ENCODE measurements at regions not wholly inside any gene's neighbourhood (a gene's known extent, or its start where the extent isn't known, plus 50 kb on each side); places are given as distances from the start of the nearest gene placed in this dataset.
A peak's percentile ranks its signal among the peaks of the same experiment; 100 is the strongest.

DNA sequence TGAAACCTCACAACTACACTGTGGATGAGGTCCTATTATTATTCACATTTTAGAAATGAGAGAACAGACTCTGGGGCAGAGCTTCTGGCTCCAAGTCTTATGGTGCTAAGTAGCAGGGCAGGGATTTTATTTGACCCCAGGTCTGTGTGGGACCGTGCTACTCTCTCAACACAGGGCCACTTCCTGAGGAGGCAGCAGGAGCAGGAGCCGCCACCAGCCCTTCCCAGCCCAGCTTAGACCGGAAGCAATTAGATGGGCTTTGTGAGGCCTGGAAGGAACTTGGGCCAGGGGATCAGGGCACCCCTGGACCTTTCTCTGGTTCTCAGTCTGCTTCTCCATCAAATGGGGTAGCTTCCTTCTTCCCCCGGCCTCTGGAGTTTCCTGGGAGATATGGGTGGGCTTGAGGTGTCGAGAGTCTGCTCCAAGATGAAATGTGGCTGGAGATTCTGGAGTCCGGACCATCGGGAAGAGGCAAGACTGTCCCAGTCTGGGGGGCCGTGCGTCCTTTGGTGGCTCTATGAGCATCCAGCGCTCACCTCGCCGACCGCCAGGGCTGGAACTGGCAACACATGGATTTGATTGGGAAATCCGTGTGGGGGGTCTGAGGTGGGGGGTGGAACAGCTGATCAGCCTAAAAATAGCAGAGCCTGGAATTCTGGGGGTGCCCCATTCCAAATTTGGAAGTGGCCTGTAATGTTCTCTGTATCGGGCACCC is 136.8 kb downstream of the FOXD2 start:
- no peak for DNase-seq (ENCODE audit: low read depth)

DNA sequence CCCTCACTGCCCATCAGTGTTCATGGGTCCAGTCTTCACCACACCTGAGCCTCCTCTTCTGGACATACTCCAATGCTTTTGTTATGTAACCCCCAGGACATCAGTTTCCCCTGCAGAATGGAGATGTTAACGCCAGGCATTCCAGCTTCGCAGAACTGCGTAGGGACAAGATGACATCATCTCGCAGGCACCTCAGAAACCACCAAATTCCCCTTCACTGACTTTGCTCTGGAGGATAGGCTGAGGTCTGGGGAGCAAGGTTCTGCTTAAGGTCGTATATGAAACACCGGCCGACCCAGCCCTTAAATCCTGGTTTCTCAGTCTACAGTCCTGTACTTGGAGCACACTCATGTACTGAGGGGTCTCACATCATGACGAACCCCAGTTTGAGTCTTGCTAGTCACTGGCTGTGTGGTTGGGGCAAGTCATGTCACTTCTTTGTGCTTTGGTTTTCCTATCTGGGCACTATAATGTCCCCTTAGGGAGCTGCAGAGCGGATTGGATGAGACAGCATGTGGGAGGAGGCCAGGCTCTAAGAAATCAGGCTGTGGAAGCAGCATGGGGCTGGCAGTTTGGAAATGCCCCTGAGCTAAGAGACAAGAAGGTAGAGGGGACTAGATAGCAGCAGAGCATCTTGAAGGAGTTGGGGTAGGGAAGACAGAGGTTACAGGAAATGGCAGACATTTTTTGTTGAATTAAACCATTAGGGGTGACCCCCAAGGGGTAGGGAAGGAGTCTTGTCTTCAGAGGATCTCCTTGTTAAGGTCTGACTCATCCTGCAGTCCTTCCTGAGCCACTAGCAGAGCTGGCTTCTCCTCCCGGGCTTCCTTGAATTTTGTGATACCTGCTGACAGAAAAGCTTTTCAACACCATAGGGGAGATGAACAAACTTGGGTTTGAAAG is 138.3 kb downstream of the FOXD2 start:
- peak; percentile 86 for DNase-seq (ENCODE audit: low read depth)

DNA sequence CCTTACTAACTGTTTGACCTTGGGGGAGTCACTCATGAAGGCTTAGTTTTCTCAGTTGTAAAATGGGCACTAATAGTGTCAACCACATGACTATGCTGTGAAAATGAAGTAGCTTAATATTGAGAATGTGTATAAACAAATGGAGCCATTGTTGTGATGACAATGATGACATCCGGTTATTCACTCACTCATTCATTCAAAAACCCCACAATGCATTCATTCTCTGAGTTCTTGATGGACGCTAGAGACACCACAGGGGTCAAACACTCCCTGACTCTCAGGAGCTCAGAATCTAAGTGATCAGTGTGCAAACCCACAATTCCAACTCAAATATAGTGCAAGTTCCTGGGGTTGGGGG is 138.9 kb downstream of the FOXD2 start:
- no peak for DNase-seq (ENCODE audit: low read depth)

DNA sequence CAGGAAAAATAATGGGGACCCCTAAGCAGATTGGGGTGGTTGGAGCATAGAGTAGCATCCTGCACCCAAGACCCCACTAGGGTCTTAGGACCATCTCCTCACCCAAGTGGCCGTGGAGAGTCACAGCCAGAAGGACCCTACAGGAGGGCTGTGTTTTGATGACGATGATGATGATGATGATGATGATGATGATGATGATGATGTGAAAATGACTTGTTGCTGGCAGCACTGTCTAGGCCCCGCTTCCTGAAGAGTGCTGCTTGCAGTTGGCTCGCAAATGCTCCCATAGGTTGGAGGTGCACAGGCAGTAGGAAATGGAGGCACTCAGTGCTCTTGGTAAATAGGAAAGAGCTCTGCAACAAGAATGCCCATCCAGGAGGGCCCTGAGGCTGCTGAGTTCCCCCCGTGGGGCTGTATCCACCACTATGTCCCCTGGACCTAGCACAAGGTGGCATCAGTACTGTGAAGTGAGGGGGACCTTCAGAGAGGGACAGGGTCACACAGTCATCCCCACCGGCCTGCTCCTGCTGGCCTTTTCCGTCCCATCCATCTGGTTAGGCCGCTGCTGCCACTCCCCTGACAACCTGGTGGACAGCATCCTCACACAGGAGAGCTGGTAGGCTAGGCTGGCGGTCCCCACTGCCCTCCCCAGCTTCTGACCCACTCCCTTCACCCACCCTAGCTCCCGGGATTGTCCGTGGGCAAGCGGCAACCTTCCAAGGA is 139.6 kb downstream of the FOXD2 start:
- DNase-seq (ENCODE audit: low read depth): no peak

DNA sequence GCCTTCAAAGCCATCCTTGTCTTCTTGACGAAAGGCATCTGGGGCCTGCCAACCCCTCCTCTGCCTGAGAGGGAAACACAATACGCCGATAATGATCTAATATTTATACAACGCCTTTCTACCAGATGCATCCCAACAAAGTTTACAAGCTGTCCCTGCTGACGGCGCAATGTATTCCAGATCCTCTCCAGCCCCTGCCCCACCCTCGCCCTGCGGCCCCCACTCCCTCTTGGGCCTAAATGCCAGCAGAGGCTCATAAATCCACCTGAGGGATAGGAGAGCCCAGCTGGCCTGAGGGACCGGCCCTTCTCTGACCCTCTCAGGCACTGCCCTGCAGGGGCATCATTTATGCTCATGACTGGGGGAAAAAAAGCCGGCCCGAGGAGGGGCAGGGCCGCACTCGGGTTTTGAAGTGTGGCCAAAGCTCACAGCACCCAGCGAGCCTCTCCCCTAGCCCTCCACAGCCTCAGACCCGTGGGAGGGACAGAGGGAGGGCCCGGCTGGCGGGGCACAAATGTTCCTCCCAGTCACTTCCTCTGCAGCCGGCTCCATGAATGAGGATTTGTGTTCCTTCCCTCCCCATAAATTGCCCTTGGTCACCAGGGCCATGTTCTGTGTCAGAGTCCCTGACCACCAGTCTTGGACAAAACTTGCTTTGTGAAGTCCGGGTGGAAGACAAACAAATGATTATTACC is 140.3 kb downstream of the FOXD2 start:
- peak; percentile 14 for DNase-seq (ENCODE audit: low read depth)

DNA sequence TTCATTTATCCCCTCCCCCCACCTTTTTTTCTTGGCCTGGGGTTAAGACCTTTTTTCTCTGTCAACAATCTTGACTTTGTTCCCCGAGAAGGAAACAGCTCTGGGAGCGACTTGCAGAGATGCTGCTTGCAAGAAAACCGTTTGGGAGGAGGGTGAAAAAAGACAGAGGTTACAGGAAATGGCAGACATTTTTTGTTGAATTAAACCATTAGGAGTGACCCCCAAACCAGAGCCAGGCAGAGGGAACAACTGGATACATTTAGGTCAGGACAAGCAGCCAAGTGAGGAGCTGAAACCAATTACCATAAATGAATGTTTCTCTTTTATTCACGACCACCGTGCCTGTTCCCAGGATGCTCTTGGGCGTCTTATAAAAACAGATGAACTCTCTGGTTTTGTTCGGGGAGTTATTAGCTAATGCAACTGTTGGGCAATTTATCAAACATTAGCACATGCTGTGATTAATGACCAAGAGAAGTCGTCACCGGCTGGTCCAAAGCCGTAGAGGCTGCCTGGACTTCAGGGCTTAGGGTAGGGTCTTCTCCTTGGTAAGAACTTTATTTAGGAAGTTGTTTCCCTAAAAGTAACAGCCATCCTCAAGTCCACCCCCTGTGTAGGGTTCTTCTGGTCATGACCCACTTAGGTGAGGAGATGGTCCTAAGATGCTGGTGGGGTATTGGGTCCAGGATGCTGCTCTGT is 141.0 kb downstream of the FOXD2 start:
- DNase-seq (ENCODE audit: low read depth): peak; percentile 40

DNA sequence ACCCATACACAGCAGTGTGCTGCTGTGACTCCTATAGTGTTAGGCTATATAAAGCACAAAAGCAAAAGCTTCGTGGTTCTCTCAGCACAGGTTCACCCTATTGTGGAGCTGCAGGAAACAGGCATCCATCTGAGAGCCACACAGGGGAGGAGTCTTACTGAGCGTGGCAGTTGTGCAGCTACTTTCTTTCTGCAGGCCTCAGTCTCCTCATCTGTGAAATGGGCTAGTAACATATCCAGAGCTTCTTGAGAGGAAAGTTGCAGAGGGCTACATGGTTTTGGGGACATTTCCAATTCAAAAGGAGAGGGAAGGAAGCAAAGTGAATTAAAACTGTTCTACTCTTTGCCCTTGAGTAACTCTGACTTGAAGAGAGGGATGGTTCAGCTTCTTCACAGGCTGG is 142.0 kb downstream of the FOXD2 start:
- no peak for DNase-seq (ENCODE audit: low read depth)

DNA sequence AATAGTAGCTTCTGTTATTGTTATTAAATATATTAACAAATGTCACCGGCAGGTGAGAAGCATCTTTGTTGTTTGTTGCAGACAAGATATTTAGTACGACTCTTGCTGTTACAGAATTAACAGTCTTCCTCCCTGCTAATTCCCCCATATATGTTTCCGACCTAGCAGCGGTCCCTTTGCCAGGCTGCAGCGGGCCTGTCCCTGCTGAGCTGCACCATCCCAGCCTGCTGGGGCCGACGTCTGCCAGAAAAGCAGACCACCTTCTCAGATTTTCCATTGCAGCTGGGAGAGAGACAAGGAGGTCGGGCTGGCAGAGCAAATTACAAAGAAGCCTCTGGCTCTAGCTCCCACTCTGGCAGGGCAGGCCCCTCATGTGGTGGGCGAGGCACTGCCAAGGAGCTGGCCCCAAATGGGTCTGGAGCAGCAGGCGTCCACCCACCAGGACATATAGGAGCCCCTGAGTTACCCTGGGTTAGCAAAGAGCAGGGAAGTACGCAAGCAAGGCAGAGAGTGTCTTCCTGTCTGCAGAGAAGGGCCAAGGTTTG is 142.7 kb downstream of the FOXD2 start:
- DNase-seq (ENCODE audit: low read depth): no peak

DNA sequence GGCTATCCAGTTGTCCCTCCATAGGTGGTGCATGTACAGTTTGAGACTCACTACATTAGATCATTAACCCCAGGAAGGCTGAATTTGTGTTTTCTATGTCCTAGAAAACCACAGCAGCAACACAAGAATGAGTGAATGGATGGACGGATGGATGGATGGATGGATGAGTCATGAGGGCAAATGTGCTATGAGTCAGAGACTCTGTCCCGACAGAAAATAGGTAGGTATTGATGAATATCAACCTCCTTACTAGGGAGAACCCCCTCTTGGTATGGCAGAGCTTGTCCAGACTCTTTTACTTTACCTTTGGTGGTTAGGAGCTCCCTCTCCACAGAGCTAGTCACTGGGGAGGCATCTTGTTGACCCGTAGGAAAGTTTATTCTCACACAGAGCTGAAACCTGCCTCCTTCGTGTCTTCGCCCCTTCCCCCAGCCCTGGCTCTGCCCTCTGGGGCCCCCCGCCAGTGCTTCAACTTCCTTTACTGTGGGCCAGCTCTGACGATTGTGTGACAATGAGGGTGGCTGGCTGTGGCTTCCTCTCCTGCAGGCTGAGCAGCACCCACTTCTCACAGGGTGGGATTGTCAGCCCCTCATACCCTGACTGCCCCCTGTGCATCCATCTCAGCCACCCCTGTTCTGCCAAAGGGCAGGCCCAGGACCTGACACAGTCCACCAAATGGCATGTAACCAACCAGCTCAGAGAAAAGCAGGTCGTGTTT is 145.2 kb downstream of the FOXD2 start:
- no peak for DNase-seq (ENCODE audit: low read depth)

DNA sequence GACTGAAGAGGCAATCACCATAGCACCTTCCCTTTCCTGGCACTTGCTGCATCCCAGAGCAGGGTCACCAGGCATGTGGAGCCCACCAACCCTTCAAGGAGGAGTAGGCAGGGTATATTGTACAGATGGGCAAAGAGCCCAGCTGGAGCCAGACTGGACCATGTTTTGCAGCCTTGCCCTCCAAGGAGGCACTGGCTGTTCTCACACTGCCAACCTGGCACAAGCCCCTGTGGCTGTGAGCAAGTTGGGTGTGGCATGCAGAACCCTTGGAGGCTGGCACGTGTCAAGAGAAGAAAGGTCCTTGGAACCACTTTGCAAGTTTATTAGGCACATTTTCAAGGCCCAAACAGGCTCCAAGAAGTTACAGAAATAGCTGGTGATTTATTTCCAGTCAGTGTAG is 146.4 kb downstream of the FOXD2 start:
- no peak for DNase-seq (ENCODE audit: low read depth)

DNA sequence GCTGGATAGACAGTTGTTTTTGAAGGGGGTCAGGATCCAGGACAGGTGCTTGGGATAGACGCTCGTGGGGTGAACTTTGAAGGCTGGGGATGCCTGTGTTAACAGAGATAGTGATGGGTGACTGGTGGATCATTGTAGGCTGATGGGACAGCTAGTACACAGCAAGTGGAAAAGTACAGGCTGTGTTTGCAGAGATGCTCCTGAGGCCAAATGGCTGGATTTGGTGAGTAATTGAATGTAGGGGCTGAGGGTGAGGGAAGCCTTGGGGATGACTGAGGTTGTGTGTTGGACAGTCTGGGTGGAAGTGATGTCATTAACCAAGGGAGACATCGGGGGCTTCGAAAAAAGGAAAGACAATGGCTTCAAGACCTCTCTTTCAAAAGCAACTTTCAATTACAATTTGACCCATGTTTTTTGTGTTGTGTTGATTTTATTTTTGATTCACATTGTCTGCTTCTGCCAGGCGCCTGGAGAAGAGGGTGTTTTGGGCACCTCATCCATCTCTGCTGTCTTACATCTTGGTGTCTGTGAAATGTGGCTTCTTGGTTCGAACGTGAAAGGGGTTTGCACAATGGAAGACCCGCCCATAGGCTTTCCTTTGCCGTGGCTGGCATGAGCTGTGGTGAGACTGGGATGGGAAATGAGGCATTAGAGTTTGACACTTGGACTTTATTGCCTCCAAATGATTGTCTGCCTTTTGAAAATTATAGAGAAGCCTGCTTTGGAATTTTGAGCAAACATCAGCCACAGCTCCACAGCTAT is 147.5 kb downstream of the FOXD2 start:
- no peak for DNase-seq (ENCODE audit: low read depth)

DNA sequence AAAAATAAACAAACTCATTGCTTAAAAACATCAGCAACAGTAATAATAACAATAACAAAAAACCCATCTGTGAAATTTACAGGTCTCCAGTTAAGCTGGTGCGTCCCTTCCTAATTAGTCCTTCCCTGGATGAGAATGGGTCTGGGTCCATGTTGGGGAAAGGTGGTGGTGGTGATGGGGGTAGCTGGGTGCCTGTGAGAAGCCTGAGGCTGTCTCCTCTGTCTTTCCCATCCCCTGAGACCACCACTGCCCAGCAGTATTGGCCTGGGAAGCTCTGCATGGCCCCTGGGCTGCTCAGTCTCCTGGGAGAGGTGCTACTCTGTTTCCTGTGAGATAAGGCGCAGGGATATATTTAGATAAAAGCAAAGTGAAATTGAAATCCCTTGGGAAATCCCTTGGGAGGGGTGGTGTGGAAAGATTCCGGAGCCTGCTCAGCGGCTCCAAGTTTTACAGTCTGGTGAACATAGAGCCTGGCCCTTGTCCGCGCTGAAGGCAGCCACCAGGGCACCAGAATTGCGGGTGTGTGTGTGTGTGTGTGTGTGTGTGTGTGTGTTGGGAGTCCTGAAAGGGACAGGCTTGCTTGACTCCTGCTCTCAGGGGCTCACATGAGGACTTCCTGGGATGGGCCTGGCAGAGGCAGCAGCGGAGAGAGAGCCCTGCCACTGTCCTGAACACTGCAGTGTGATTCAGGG is 150.2 kb downstream of the FOXD2 start:
- no peak for DNase-seq (ENCODE audit: low read depth)

DNA sequence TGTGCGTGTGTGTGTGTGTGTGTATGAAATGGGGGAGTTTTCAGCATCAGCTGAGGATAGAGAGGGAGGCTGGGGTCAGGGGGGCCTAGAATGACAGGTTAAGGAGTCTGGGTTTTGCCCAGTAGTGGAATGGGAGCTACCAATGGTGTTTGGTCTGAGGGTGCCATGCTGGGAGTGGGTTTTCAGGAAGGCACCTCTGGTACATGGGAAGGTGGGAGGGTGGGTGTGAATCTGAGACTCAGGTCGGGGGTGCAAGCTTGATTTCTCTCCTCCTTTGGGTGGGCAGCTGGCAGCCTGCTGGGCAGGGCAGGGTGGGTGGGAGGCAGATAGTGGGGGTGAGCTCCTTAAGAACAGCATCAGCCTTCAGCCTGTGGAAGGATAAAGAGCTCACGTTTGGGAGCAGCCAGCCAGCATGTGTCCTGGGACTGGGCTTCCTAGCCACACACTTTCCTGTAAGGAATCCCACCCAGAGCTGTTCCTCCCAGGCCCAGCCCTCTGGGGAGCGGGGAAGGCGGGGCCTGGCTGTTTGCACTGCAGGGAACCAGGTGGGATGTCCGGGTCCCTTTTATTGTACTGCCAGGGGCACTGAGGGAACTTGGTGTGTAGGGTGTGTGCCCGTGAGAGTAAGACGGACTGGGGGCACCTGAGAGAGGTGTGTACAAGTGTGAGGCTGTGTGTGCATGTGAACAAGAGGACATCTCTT is 152.8 kb downstream of the FOXD2 start:
- DNase-seq (ENCODE audit: low read depth): no peak

DNA sequence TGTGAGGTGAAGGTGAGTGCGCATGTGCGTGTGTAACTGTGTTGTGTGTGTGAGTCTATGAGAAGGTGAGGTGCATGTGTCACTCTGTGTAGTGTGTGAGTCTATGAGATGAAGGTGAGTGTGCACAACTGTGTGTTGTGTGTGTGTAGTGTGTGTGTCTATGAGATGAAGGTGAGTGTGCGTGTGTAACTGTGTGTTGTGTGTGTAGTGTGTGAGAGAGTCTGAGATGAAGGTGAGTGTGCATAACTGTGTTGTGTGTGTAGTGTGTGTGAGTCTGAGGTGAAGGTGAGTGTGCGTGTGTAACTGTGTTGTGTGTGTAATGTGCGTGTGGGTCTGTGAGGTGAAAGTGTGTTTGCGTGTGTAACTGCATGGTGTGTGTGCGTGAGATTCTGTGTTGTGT is 154.0 kb downstream of the FOXD2 start:
- DNase-seq (ENCODE audit: low read depth): no peak

DNA sequence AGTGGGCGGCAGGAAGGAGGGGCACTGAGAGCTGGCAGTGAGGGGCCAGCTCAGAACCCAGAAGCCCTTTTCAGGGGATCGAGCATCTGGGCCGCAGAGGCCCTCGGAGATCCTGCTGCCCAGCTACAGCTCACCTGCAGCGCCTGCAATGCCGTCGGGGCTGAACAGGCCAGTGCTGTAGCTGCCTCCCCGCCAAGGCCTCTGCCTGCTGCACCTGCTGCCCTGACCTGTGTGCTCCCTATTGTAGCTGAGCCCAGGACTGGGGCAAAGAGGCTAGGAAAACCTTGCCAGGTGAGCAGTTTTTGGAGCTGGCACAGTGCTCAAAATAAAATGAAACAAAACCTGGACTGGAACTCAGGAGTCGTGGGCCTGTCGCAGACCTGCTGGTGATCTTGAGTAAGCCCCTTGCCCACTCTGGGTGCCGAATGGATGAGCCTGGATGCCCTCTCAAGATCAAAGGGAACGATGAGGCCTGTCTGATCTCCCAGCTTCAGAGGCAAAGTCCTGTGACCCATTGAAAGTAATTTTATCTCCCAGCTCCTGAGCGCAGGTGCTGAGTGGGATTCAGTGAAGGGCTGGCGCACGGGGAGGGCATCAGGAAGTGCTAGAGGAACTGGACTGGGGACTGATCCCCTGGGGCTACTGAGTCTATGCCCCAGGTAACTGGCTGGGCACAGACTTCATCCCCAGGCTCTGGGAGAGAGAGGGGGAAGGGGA is 154.6 kb downstream of the FOXD2 start:
- no peak for DNase-seq (ENCODE audit: low read depth)

DNA sequence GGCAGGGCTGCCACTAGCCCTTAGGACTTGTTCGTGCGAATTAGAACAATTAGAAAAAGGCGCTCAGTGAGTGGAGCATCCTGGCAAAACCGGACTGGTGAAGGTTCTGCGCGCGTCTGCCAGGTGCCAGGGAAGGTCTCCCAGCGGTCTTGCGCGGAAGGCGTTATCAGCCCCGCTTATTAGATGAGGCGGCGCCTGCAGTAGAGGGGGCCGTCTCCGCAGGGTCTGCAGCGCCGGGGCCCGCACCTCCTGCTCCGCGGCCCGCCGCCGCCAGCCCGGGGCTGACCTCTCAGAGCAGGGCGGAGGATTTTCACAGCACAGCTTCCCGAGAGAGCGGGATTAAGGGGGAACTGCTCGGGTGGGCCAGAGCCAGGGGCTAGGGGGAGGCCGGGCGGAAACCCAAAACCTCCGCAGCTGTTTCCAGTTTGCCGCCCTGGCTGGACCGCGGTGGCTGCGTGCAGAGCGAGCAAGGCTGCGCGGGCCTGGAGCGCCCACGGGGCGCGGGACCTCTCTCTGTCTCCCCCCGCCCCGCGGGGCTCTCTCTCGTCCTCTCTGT is 155.2 kb downstream of the FOXD2 start:
- DNase-seq (ENCODE audit: low read depth): no peak

DNA sequence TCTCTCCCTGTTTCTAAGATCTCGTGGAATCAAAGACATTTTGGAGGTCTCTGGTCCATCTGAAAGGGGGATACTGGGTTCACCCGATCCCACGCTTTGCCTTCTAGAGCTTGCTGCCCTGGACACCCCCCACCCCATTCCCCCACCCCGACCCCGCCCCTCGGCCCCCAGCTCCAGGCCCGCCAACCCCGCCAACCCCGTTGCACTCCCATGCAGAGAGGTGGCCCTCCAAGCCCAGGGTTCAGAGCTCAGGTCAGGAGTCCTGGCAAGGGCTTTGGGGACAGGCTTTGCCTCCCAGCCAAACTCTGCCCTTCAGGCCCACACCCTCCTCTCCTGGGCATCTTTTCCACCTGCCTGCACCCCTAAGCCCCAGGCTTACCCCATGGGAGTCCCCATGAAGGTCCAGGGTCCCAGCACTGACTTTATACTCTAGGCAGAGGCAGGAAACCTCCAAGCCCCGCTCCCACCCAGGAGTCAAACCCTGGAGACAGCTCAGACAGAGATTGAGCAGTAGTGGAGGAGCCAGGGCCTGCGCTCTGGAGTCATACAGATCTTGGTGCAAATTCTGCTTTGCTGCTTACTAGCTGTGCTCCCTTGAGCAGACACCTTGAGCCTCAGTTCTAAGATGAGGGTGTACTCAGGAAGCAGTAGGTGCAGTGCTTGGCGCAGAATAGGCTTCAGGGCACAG is 155.9 kb downstream of the FOXD2 start:
- DNase-seq (ENCODE audit: low read depth): no peak
